ENCODE measurements at regions not wholly inside any gene's neighbourhood (a gene's known extent, or its start where the extent isn't known, plus 50 kb on each side); places are given as distances from the start of the nearest gene placed in this dataset.

DNA sequence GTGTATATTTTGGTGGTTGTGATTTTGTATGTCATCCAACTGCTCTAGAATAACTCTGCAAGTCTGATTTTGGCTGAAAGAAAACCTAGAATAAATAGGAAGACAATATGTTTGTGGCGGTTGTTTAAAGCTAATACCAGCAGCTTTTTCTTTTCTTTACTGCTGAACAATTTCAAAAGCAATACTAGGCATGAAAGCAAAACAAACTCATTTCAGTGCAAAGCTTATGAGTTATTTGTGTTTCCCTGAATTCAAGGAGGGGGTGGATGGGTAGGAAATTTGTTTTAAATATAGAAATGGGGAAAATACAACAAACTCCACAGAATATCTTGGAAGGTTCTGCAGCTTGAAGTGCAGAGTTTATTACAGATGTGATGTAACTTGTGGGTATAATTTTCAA lies 1041.9 kb upstream of the NR2F2 start:
- Histone ChIP-seq H3K27ac (ENCODE audit: low read depth in 2 of 2, low read length in 1 of 2) (no peak overlapping the region), H3K4me1 (ENCODE audit: control insufficient read depth in 1 of 2, insufficient read depth in 2 of 2, low read depth in 1 of 2, low read length in 1 of 2) (no peaks in the 10 kb centered on the region), H3K9me2 (no peaks in the 10 kb centered on the region), H3K79me2 (ENCODE audit: insufficient read depth) (no peaks in the 10 kb centered on the region), H3K4me2 (no peak overlapping the region), H3K9ac (no peak overlapping the region), H3K36me3 (replicated peaks in 1 of 2; ENCODE audit: control insufficient read depth in 1 of 2, insufficient read depth in 2 of 2, low read length in 1 of 2) (no peaks in the 10 kb centered on the region), H3F3A (replicated peaks; ENCODE audit: insufficient read depth) (no peaks in the 10 kb centered on the region), H3K27me3 (ENCODE audit: insufficient read depth) (no peaks in the 10 kb centered on the region), H2AFZ (ENCODE audit: low read depth) (no peak overlapping the region), H3K4me3 (ENCODE audit: low read depth in 2 of 2, low read length in 1 of 2) (no peak overlapping the region), H4K20me1 (ENCODE audit: insufficient read depth) (no peaks in the 10 kb centered on the region), H3K9me3 (no peaks in the 10 kb centered on the region)
- DNase-seq, result no peak
- CTCF ChIA-PET, result interaction anchor here (0.7 to 2.3 kb wide), 4 partner anchors 20 to 875 kb away, joined by 3 to 8 read pairs (median 5); no protein-coding TSS in a partner anchor
- WGBS (ENCODE audit: low lambda C conversion rate), result 30% methylated on average over 1 of the region's 1 CpG
- POLR2A ChIA-PET, result no interaction called here
- no peak for TF ChIP-seq EP300 (IDR thresholded peaks at IDR 0.05; ENCODE audit: borderline replicate concordance in 1 of 2, low read depth in 1 of 2, low read length in 1 of 2)
- no peak for TF ChIP-seq TEAD4 (IDR thresholded peaks at IDR 0.05; ENCODE audit: borderline replicate concordance, insufficient read depth)
- no peak for TF ChIP-seq NRF1 (IDR thresholded peaks at IDR 0.05; ENCODE audit: low read depth, low read length)
- no peak for TF ChIP-seq MEF2A (IDR thresholded peaks at IDR 0.05; ENCODE audit: borderline replicate concordance, low read depth)

GRCh38 chr15:95290176-95290974 lies 1040.1 kb upstream of the NR2F2 start:
- no peak overlapping the region for H3K4me2 ChIP-seq
- no peak overlapping the region for H3K4me3 ChIP-seq (ENCODE audit: low read depth in 2 of 2, low read length in 1 of 2)
- no peak overlapping the region for H3K9ac ChIP-seq
- WGBS (ENCODE audit: low lambda C conversion rate), result 41% methylated on average over 12 of the region's 12 CpGs
- H3K4me1 ChIP-seq (ENCODE audit: control insufficient read depth in 1 of 2, insufficient read depth in 2 of 2, low read depth in 1 of 2, low read length in 1 of 2), result no peaks in the 10 kb centered on the region; a peak in 1 of 4 replicates
- ChIA-PET CTCF (interaction anchor here (0.7 to 3.8 kb wide), 7 partner anchors 8 to 1127 kb away, joined by 3 to 15 read pairs (median 4); no protein-coding TSS in a partner anchor), POLR2A (no interaction called here)
- no peak for DNase-seq
- H3K27ac ChIP-seq (ENCODE audit: low read depth in 2 of 2, low read length in 1 of 2), result no peak overlapping the region
- no peaks in the 10 kb centered on the region for H3K9me2 ChIP-seq
- TF ChIP-seq FOXJ3 (CRISPR knock-in tag; IDR thresholded peaks at IDR 0.05) (no peak), CHD2 (IDR thresholded peaks at IDR 0.05; ENCODE audit: low read length, partially characterized antibody) (no peak), USF2 (IDR thresholded peaks at IDR 0.05; ENCODE audit: borderline replicate concordance, low read depth, low read length) (no peak), GATA2 (CRISPR knock-in tag; IDR thresholded peaks at IDR 0.05) (no peak), FOXM1 (IDR thresholded peaks at IDR 0.05; ENCODE audit: low read depth) (no peak), USF1 (IDR thresholded peaks at IDR 0.05; ENCODE audit: borderline replicate concordance, low read depth) (no peak), RFX5 (IDR thresholded peaks at IDR 0.05; ENCODE audit: low read length) (no peak), ELF1 (IDR thresholded peaks at IDR 0.05) (no peak), RAD21 (IDR thresholded peaks at IDR 0.05; ENCODE audit: low read length) (no peak), EZH2phosphoT487 (IDR thresholded peaks at IDR 0.05; ENCODE audit: borderline replicate concordance, low read depth) (no peak), MEF2A (IDR thresholded peaks at IDR 0.05; ENCODE audit: borderline replicate concordance, low read depth) (no peak), GABPA (IDR thresholded peaks at IDR 0.05; ENCODE audit: low read depth) (no peak), TAF1 (IDR thresholded peaks at IDR 0.05; ENCODE audit: borderline replicate concordance, low read depth, low read length) (no peak), TEAD4 (IDR thresholded peaks at IDR 0.05; ENCODE audit: borderline replicate concordance, insufficient read depth) (no peak), SIN3A (IDR thresholded peaks at IDR 0.05; ENCODE audit: borderline replicate concordance, low read depth, low read length) (no peak)
- TF ChIP-seq, protein P1, sequence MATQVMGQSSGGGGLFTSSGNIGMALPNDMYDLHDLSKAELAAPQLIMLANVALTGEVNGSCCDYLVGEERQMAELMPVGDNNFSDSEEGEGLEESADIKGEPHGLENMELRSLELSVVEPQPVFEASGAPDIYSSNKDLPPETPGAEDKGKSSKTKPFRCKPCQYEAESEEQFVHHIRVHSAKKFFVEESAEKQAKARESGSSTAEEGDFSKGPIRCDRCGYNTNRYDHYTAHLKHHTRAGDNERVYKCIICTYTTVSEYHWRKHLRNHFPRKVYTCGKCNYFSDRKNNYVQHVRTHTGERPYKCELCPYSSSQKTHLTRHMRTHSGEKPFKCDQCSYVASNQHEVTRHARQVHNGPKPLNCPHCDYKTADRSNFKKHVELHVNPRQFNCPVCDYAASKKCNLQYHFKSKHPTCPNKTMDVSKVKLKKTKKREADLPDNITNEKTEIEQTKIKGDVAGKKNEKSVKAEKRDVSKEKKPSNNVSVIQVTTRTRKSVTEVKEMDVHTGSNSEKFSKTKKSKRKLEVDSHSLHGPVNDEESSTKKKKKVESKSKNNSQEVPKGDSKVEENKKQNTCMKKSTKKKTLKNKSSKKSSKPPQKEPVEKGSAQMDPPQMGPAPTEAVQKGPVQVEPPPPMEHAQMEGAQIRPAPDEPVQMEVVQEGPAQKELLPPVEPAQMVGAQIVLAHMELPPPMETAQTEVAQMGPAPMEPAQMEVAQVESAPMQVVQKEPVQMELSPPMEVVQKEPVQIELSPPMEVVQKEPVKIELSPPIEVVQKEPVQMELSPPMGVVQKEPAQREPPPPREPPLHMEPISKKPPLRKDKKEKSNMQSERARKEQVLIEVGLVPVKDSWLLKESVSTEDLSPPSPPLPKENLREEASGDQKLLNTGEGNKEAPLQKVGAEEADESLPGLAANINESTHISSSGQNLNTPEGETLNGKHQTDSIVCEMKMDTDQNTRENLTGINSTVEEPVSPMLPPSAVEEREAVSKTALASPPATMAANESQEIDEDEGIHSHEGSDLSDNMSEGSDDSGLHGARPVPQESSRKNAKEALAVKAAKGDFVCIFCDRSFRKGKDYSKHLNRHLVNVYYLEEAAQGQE (IDR thresholded peaks at IDR 0.05; ENCODE audit: low read depth, low read length), result no peak
- TF ChIP-seq, protein P2, sequence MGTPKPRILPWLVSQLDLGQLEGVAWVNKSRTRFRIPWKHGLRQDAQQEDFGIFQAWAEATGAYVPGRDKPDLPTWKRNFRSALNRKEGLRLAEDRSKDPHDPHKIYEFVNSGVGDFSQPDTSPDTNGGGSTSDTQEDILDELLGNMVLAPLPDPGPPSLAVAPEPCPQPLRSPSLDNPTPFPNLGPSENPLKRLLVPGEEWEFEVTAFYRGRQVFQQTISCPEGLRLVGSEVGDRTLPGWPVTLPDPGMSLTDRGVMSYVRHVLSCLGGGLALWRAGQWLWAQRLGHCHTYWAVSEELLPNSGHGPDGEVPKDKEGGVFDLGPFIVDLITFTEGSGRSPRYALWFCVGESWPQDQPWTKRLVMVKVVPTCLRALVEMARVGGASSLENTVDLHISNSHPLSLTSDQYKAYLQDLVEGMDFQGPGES (IDR thresholded peaks at IDR 0.05; ENCODE audit: low read depth, low read length), result no peak
- H2AFZ ChIP-seq (ENCODE audit: low read depth), result no peak overlapping the region
- no peaks in the 10 kb centered on the region for H3K79me2 ChIP-seq (ENCODE audit: insufficient read depth)
- H3K36me3 ChIP-seq (replicated peaks in 1 of 2; ENCODE audit: control insufficient read depth in 1 of 2, insufficient read depth in 2 of 2, low read length in 1 of 2), result no peaks in the 10 kb centered on the region
- H3K9me3 ChIP-seq, result no peaks in the 10 kb centered on the region
- H4K20me1 ChIP-seq (ENCODE audit: insufficient read depth), result no peaks in the 10 kb centered on the region
- H3F3A ChIP-seq (replicated peaks; ENCODE audit: insufficient read depth), result no peaks in the 10 kb centered on the region
- H3K27me3 ChIP-seq (ENCODE audit: insufficient read depth), result no peaks in the 10 kb centered on the region
